ENCODE measurements at regions not wholly inside any gene's neighbourhood (a gene's known extent, or its start where the extent isn't known, plus 50 kb on each side); places are given as distances from the start of the nearest gene placed in this dataset.

- H3K9me3 ChIP-seq (ENCODE audit: control extremely low read depth in 1 of 3, control insufficient read depth in 2 of 3, insufficient read depth in 1 of 3, low read length in 2 of 3) = no peaks in the 10 kb centered on the region
- no peak overlapping the region for H3K4me3 ChIP-seq (ENCODE audit: control extremely low read depth in 1 of 5, extremely low read depth in 1 of 5, insufficient read depth in 1 of 5, low read depth in 2 of 5, low read length in 4 of 5)
- Mint-ChIP-seq H3K27ac (no peak overlapping the region), H3K4me1 (no peaks in the 10 kb centered on the region), H3K4me3 (no peak overlapping the region), H3K9me3 (ENCODE audit: insufficient read depth) (peaks cover 6% of the 10 kb centered on the region), H3K27me3 (peaks cover 21% of the 10 kb centered on the region)
- ChIA-PET POLR2A (no interaction called here), CTCF (no interaction called here)
- H4K20me1 ChIP-seq (ENCODE audit: control insufficient read depth, insufficient read depth, low read length, poor library complexity, severe bottlenecking) = no peaks in the 10 kb centered on the region
- H3K27ac ChIP-seq (ENCODE audit: low read length in 2 of 2) = no peak overlapping the region
- intact Hi-C loops (cut with micrococcal nuclease) = no loop called here
- WGBS (ENCODE audit: insufficient coverage) = no CpG with 5 or more reads among the region's 1 CpG
- H2AFZ ChIP-seq (ENCODE audit: insufficient read depth, low read depth, low read length, poor library complexity, severe bottlenecking) = no peak overlapping the region
- H3K4me1 ChIP-seq (ENCODE audit: control insufficient read depth in 2 of 2, insufficient read depth in 2 of 2, low read length in 2 of 2) = no peaks in the 10 kb centered on the region
- H3K36me3 ChIP-seq (replicated peaks in 1 of 2; ENCODE audit: control extremely low read depth in 1 of 2, control insufficient read depth in 1 of 2, extremely low read depth in 1 of 2, insufficient read depth in 2 of 2, low read length in 1 of 2) = no peaks in the 10 kb centered on the region
- H3K27me3 ChIP-seq (replicated peaks in 1 of 4; ENCODE audit: control extremely low read depth in 1 of 4, control insufficient read depth in 3 of 4, insufficient read depth in 4 of 4, low read length in 3 of 4) = no peaks in the 10 kb centered on the region
- H3K9ac ChIP-seq (ENCODE audit: low read length) = no peak overlapping the region
- H3K4me2 ChIP-seq (replicated peaks; ENCODE audit: low read depth, low read length, poor library complexity, severe bottlenecking) = no peak overlapping the region
- no peak for ATAC-seq (ENCODE audit: low read depth)
- DNase-seq = no peak
- H3K79me2 ChIP-seq (ENCODE audit: control insufficient read depth, insufficient read depth, low read length) = no peaks in the 10 kb centered on the region
- TF ChIP-seq EZH2 (IDR thresholded peaks at IDR 0.05; ENCODE audit: borderline replicate concordance, insufficient read depth, low read depth, low read length, poor library complexity, severe bottlenecking) = no peak
- TF ChIP-seq, protein P1, sequence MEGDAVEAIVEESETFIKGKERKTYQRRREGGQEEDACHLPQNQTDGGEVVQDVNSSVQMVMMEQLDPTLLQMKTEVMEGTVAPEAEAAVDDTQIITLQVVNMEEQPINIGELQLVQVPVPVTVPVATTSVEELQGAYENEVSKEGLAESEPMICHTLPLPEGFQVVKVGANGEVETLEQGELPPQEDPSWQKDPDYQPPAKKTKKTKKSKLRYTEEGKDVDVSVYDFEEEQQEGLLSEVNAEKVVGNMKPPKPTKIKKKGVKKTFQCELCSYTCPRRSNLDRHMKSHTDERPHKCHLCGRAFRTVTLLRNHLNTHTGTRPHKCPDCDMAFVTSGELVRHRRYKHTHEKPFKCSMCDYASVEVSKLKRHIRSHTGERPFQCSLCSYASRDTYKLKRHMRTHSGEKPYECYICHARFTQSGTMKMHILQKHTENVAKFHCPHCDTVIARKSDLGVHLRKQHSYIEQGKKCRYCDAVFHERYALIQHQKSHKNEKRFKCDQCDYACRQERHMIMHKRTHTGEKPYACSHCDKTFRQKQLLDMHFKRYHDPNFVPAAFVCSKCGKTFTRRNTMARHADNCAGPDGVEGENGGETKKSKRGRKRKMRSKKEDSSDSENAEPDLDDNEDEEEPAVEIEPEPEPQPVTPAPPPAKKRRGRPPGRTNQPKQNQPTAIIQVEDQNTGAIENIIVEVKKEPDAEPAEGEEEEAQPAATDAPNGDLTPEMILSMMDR (IDR thresholded peaks at IDR 0.05) = no peak
These were observed 361.3 kb downstream of the SS18 start for GRCh38 chr18:25729072-25729471.

DNA sequence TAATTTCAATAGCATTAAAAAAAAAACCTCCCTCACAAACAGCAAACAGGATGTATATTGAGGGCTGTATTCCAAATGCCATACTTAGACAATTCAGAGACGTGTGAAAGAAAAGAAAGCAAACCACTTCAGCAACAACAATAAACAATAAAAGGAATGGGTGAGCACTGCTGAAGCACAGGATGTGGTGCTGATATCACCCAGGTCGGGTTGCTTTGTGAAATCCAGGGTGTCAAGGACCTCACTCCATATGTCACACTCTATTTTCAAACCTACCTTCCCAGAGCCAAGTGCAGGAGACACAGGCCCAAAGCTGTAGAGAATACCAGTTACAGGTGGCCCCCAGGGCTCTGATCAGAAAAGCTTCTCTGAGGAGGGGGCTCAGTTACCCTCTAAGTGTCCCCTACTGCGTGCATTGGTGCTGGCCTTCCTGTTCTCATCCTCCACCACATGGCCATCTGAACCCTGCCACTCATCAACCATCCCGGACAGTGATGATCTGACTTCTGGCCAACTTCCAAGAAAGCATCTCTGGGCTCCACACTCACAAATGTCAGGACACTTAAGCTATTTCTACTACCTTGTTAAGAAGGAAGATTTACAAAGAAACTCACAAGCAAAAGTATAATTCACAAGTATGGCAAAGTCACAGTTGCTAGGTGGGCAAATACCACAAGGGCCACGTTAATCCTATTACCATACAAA lies 363.0 kb downstream of the SS18 start:
- no peak overlapping the region for H3K4me2 ChIP-seq (replicated peaks; ENCODE audit: low read depth, low read length, poor library complexity, severe bottlenecking)
- no peak for TF ChIP-seq EZH2 (IDR thresholded peaks at IDR 0.05; ENCODE audit: borderline replicate concordance, insufficient read depth, low read depth, low read length, poor library complexity, severe bottlenecking)
- TF ChIP-seq, protein P1 (IDR thresholded peaks at IDR 0.05) = no peak
- no peaks in the 10 kb centered on the region for H3K4me1 ChIP-seq (ENCODE audit: control insufficient read depth in 2 of 2, insufficient read depth in 2 of 2, low read length in 2 of 2)
- no peak overlapping the region for H3K4me3 Mint-ChIP-seq
- no peaks in the 10 kb centered on the region for H3K36me3 ChIP-seq (replicated peaks in 1 of 2; ENCODE audit: control extremely low read depth in 1 of 2, control insufficient read depth in 1 of 2, extremely low read depth in 1 of 2, insufficient read depth in 2 of 2, low read length in 1 of 2)
- H3K27me3 Mint-ChIP-seq = peaks cover 21% of the 10 kb centered on the region
- H3K4me3 ChIP-seq (ENCODE audit: control extremely low read depth in 1 of 5, extremely low read depth in 1 of 5, insufficient read depth in 1 of 5, low read depth in 2 of 5, low read length in 4 of 5) = no peak overlapping the region
- ATAC-seq (ENCODE audit: low read depth) (no peak), DNase-seq (no peak)
- no peaks in the 10 kb centered on the region for H3K4me1 Mint-ChIP-seq
- H3K9me3 ChIP-seq (ENCODE audit: control extremely low read depth in 1 of 3, control insufficient read depth in 2 of 3, insufficient read depth in 1 of 3, low read length in 2 of 3) = peaks cover 0 to 9% (median 0%) of the 10 kb centered on the region in 3 donors
- ChIA-PET CTCF (no interaction called here), POLR2A (no interaction called here)
- intact Hi-C loops (cut with micrococcal nuclease) = no loop called here
- H3K79me2 ChIP-seq (ENCODE audit: control insufficient read depth, insufficient read depth, low read length) = no peaks in the 10 kb centered on the region
- no peaks in the 10 kb centered on the region for H4K20me1 ChIP-seq (ENCODE audit: control insufficient read depth, insufficient read depth, low read length, poor library complexity, severe bottlenecking)
- no peak overlapping the region for H3K9ac ChIP-seq (ENCODE audit: low read length)
- no peak overlapping the region for H3K27ac ChIP-seq (ENCODE audit: low read length in 2 of 2)
- no peaks in the 10 kb centered on the region for H3K27me3 ChIP-seq (replicated peaks in 1 of 4; ENCODE audit: control extremely low read depth in 1 of 4, control insufficient read depth in 3 of 4, insufficient read depth in 4 of 4, low read length in 3 of 4)
- H3K27ac Mint-ChIP-seq = no peak overlapping the region
- H2AFZ ChIP-seq (ENCODE audit: insufficient read depth, low read depth, low read length, poor library complexity, severe bottlenecking) = no peak overlapping the region
- WGBS (ENCODE audit: insufficient coverage) = 67% methylated on average over 4 of the region's 5 CpGs
- H3K9me3 Mint-ChIP-seq (ENCODE audit: insufficient read depth) = peaks cover 9% of the 10 kb centered on the region

Data from B cell (primary cell).